H1 (cell line): ENCODE measurements at regions not wholly inside any gene's neighbourhood (a gene's known extent, or its start where the extent isn't known, plus 50 kb on each side); places are given as distances from the start of the nearest gene placed in this dataset.

Experiments
- CTCF ChIA-PET: fragments of 300-600 bp; sonication (Branson Sonifier 250); formaldehyde crosslinking; loops from one replicate; lab custom pipeline; 2021; ENCODE audit not compliant: partially characterized antibody; lab: Charles Lee
- POLR2A ChIA-PET: fragments of 300-600 bp; sonication (Branson Sonifier 250); formaldehyde crosslinking; loops from one replicate; lab custom pipeline; 2021; ENCODE audit warnings: inconsistent platforms; ENCODE audit not compliant: partially characterized antibody; lab: Charles Lee
- DNase-seq, 2 experiments: peaks; one replicate each; pipeline versions ENCODE4 v3.0.0 to v3.0.0-alpha.2; 2010 to 2022; ENCODE audit warnings: low spot score in 2 of 2, low read depth in 1 of 2, mixed read lengths in 1 of 2
- FAIRE-seq: peaks from 2 replicates; lab custom pipeline; 2011; peaks lifted over from hg19 to GRCh38; lab: Jason Lieb, UNC
- H2AFZ ChIP-seq: 2 replicates; pipeline ENCODE4 v1.8.1; 2012; ENCODE audit warnings: low read length, inconsistent platforms
- H2AK5ac ChIP-seq: 2 replicates; pipeline ENCODE4 v1.6.1; 2013; ENCODE audit warnings: low read depth, low read length
- H2BK120ac ChIP-seq: replicated peaks from 2 replicates; pipeline ENCODE3; 2013; ENCODE audit warnings: low read depth, low read length, inconsistent platforms
- H2BK12ac ChIP-seq: 2 replicates; pipeline ENCODE4 v1.6.1; 2013; ENCODE audit warnings: low read depth, low read length
- H2BK15ac ChIP-seq: 2 replicates; pipeline ENCODE4 v1.6.1; 2013; ENCODE audit warnings: low read length
- H2BK20ac ChIP-seq: 2 replicates; pipeline ENCODE4 v1.6.1; 2013; ENCODE audit warnings: low read length
- H2BK5ac ChIP-seq: 2 replicates; pipeline ENCODE4 v1.6.1; 2013; ENCODE audit warnings: low read depth, low read length
- H3K14ac ChIP-seq: 2 replicates; pipeline ENCODE4 v1.6.1; 2013; ENCODE audit warnings: inconsistent platforms; ENCODE audit not compliant: insufficient read length
- H3K18ac ChIP-seq: 2 replicates; pipeline ENCODE4 v1.6.1; 2013; ENCODE audit warnings: low read length; ENCODE audit errors: extremely low read depth
- H3K23ac ChIP-seq: 2 replicates; pipeline ENCODE4 v1.6.1; 2013; ENCODE audit warnings: inconsistent platforms; ENCODE audit not compliant: insufficient read length
- H3K23me2 ChIP-seq: 2 replicates; pipeline ENCODE4 v1.6.1; 2013; ENCODE audit warnings: low read depth, low read length
- H3K27ac ChIP-seq: 2 replicates; pipeline ENCODE4 v1.6.1; 2011; ENCODE audit warnings: low read depth, low read length, inconsistent platforms
- H3K27me3 ChIP-seq, 4 experiments: replicated peaks in 1 of 4; 1 replicate in 1 of 4; 2 replicates in 3 of 4; pipeline versions ENCODE4 v1.6.1 to v1.8.1; 2011 to 2013; ENCODE audit warnings: low read length in 3 of 4, mild to moderate bottlenecking in 3 of 4, inconsistent platforms in 2 of 4, mixed read lengths in 2 of 4, moderate library complexity in 1 of 4; ENCODE audit not compliant: control insufficient read depth in 3 of 4, insufficient read depth in 3 of 4; ENCODE audit errors: extremely low read depth in 1 of 4
- H3K36me3 ChIP-seq, 4 experiments: 2 replicates each; pipeline versions ENCODE4 v1.6.1 to v1.8.1; 2011 to 2013; ENCODE audit warnings: mild to moderate bottlenecking in 4 of 4, low read length in 3 of 4, moderate library complexity in 2 of 4, control low read depth in 1 of 4, inconsistent platforms in 1 of 4; ENCODE audit not compliant: insufficient read depth in 4 of 4, control insufficient read depth in 2 of 4
- H3K4ac ChIP-seq: replicated peaks from 2 replicates; pipeline ENCODE3; 2013; ENCODE audit warnings: low read length, low read depth, mixed read lengths, inconsistent platforms; ENCODE audit not compliant: insufficient read length
- H3K4me1 ChIP-seq, 4 experiments: replicated peaks in 1 of 4; 1 replicate in 1 of 4; 2 replicates in 3 of 4; pipeline versions ENCODE4 v1.6.1 to v1.8.1; 2011 to 2013; ENCODE audit warnings: low read length in 3 of 4, inconsistent platforms in 2 of 4, mixed read lengths in 1 of 4; ENCODE audit not compliant: insufficient read depth in 4 of 4, control insufficient read depth in 3 of 4
- H3K4me2 ChIP-seq, 2 experiments: 2 replicates each; pipeline versions ENCODE4 v1.6.1 to v1.8.1; 2011 to 2013; ENCODE audit warnings: low read depth in 2 of 2, low read length in 2 of 2, control low read depth in 1 of 2, inconsistent platforms in 1 of 2, mild to moderate bottlenecking in 1 of 2; ENCODE audit not compliant: insufficient read depth in 1 of 2
- H3K4me3 ChIP-seq, 4 experiments: fragments of 200-600, 300-600 bp in 1 of 4; sonication (generic), shearing (Covaris generic), sonication (Bioruptor Twin) in 1 of 4; 2 replicates each; pipeline versions ENCODE4 v1.5.1 to v1.8.1; 2011 to 2016; ENCODE audit warnings: low read length in 4 of 4, low read depth in 3 of 4, control low read depth in 2 of 4, inconsistent platforms in 2 of 4, mild to moderate bottlenecking in 2 of 4, mixed read lengths in 1 of 4, moderate library complexity in 1 of 4; ENCODE audit not compliant: insufficient read depth in 2 of 4; ENCODE audit errors: extremely low read depth in 1 of 4
- H3K56ac ChIP-seq: replicated peaks from 2 replicates; pipeline ENCODE3; 2013; ENCODE audit warnings: low read depth, mild to moderate bottlenecking, mixed read lengths, low read length, inconsistent platforms; ENCODE audit not compliant: insufficient read length
- H3K79me1 ChIP-seq: 2 replicates; pipeline ENCODE4 v1.6.1; 2013; ENCODE audit warnings: low read depth, low read length, control low read depth
- H3K79me2 ChIP-seq, 2 experiments: 2 replicates each; pipeline versions ENCODE4 v1.6.1 to v1.8.1; 2012 to 2013; ENCODE audit warnings: low read length in 2 of 2, mild to moderate bottlenecking in 2 of 2, inconsistent platforms in 1 of 2; ENCODE audit not compliant: insufficient read depth in 2 of 2, control insufficient read depth in 1 of 2
- H3K9ac ChIP-seq, 4 experiments: replicated peaks in 1 of 4; 1 replicate in 1 of 4; 2 replicates in 3 of 4; pipeline versions ENCODE4 v1.6.1 to v1.8.1; 2011 to 2013; ENCODE audit warnings: low read depth in 3 of 4, low read length in 3 of 4, control low read depth in 2 of 4, mild to moderate bottlenecking in 2 of 4, moderate library complexity in 2 of 4, inconsistent platforms in 1 of 4; ENCODE audit errors: extremely low read depth in 1 of 4
- H3K9me3 ChIP-seq, 2 experiments: 2 replicates each; pipeline versions ENCODE4 v1.6.1 to v1.8.1; 2012 to 2013; ENCODE audit warnings: mild to moderate bottlenecking in 2 of 2, moderate library complexity in 2 of 2, control low read depth in 1 of 2, inconsistent platforms in 1 of 2, low read depth in 1 of 2, low read length in 1 of 2, mixed read lengths in 1 of 2; ENCODE audit not compliant: insufficient read depth in 2 of 2
- H4K20me1 ChIP-seq, 2 experiments: replicated peaks in 1 of 2; 2 replicates each; pipeline versions ENCODE3 to v1.8.1; 2011 to 2013; ENCODE audit warnings: inconsistent platforms in 2 of 2, low read length in 2 of 2, mild to moderate bottlenecking in 1 of 2; ENCODE audit not compliant: insufficient read depth in 2 of 2, control insufficient read depth in 1 of 2
- H4K5ac ChIP-seq: 2 replicates; pipeline ENCODE4 v1.6.1; 2013; ENCODE audit warnings: low read length, low read depth, mixed read lengths, inconsistent platforms; ENCODE audit not compliant: insufficient read length
- H4K8ac ChIP-seq: 2 replicates; pipeline ENCODE4 v1.8.0; 2013; ENCODE audit warnings: mild to moderate bottlenecking, moderate library complexity, low read length, inconsistent platforms; ENCODE audit not compliant: insufficient read depth; ENCODE audit errors: extremely low read depth
- H4K91ac ChIP-seq: replicated peaks from 2 replicates; pipeline ENCODE3; 2013; ENCODE audit warnings: low read length, mixed read lengths, inconsistent platforms; ENCODE audit not compliant: insufficient read length
- BACH1 ChIP-seq: IDR thresholded peaks from 2 replicates; pipeline ENCODE4 v1.6.1; 2012; ENCODE audit warnings: low read length, improper control_type of control experiment
- CHD1 ChIP-seq: IDR thresholded peaks from 2 replicates; pipeline ENCODE4 v1.6.1; 2012; ENCODE audit warnings: low read depth, low read length, improper control_type of control experiment
- CHD2 ChIP-seq: IDR thresholded peaks from 2 replicates; pipeline ENCODE4 v1.6.1; 2012; ENCODE audit warnings: low read length, improper control_type of control experiment
- CTBP2 ChIP-seq: IDR thresholded peaks from 2 replicates; pipeline ENCODE4 v1.7.0; 2011; ENCODE audit warnings: borderline replicate concordance, mild to moderate bottlenecking, moderate library complexity, mixed read lengths, low read length; ENCODE audit not compliant: insufficient read depth, insufficient read length
- MAFK ChIP-seq: IDR thresholded peaks from 2 replicates; pipeline ENCODE4 v1.6.1; 2012; ENCODE audit warnings: low read depth, mild to moderate bottlenecking, improper control_type of control experiment, low read length
- POU5F1 ChIP-seq: IDR thresholded peaks from 2 replicates; pipeline ENCODE4 v1.6.1; 2011; ENCODE audit warnings: low read depth, mild to moderate bottlenecking, low read length, moderate library complexity
- RNF2 ChIP-seq: fragments of 200-900, 300-1000 bp; sonication (generic); IDR thresholded peaks from 2 replicates; pipeline ENCODE4 v1.7.1; 2016; ENCODE audit warnings: borderline replicate concordance, low read depth, mild to moderate bottlenecking, antibody characterized with exemption, low read length; ENCODE audit not compliant: poor library complexity, severe bottlenecking; ENCODE audit errors: missing control alignments
- SP2 ChIP-seq: IDR thresholded peaks from 2 replicates; pipeline ENCODE4 v1.6.1; 2012; ENCODE audit warnings: mild to moderate bottlenecking, low read length, inconsistent platforms
- TAF1 ChIP-seq: IDR thresholded peaks from 2 replicates; pipeline ENCODE4 v1.6.1; 2011; ENCODE audit warnings: mild to moderate bottlenecking, low read depth, low read length
- WGBS, 2 experiments: shearing (Covaris generic) in 1 of 2; methylation state at CpG; one replicate each; pipeline versions ENCODE4 v1.1.6 to v1.1.7; 2013 to 2015; ENCODE audit warnings: low lambda C conversion rate in 2 of 2, mixed read lengths in 2 of 2, inconsistent platforms in 1 of 2, low coverage in 1 of 2, missing lambda C conversion rate in 1 of 2; ENCODE audit not compliant: insufficient replicate concordance in 2 of 2, insufficient coverage in 1 of 2, insufficient read length in 1 of 2; ENCODE audit errors: extremely low coverage in 1 of 2, missing lambda C conversion rate in 1 of 2; 5-methylcytosine and 5-hydroxymethylcytosine counted together
- TF ChIP-seq, protein P1 (sequence below): IDR thresholded peaks from 2 replicates; pipeline ENCODE4 v1.6.1; 2012; ENCODE audit warnings: low read length, inconsistent platforms

DNA sequence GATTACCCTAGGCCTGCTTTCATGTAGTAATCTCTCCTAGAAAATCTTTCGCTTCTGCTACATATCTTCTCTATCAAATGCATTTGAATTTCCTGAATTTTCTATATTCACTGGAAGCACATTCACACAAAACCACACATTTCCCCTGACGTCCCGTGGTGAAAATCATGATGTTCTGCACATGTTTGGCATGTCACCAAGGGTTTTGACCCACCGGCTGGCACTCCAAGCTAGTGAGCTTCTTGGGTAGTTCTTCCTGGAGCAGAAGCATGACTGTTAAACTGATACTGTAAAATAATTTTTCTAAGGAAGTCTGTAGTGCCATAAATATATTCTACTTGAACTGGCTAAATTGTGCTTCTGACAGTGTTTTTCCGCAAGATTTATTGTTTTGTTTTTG is 510.1 kb upstream of the SLC8A1 start:
- DNase-seq, result no peak
- H3K56ac ChIP-seq, result no peak overlapping the region
- H4K5ac ChIP-seq, result no peak overlapping the region
- no peak overlapping the region for H3K4me3 ChIP-seq
- no peaks in the 10 kb centered on the region for H3K4me1 ChIP-seq
- no peak overlapping the region for H3K18ac ChIP-seq
- H3K27me3 ChIP-seq, result no peaks in the 10 kb centered on the region
- FAIRE-seq, result no peak
- no peak overlapping the region for H2AFZ ChIP-seq
- no peak overlapping the region for H2BK20ac ChIP-seq
- H2AK5ac ChIP-seq, result no peak overlapping the region
- WGBS, 2 experiments, result 96% methylated on average over 5 of the region's 5 CpGs; no CpG with 5 or more reads in 1 of the 2 experiments
- no peak overlapping the region for H4K91ac ChIP-seq
- H3K9ac ChIP-seq, result no peak overlapping the region
- no peak overlapping the region for H2BK5ac ChIP-seq
- no peak overlapping the region for H3K27ac ChIP-seq
- no peaks in the 10 kb centered on the region for H3K9me3 ChIP-seq
- no peak overlapping the region for H3K4me2 ChIP-seq
- POLR2A ChIA-PET, result no interaction called here
- no peak overlapping the region for H4K8ac ChIP-seq
- CTCF ChIA-PET, result interaction anchor here (0.5 kb wide), 1 partner anchor 503 kb away, joined by 3 read pairs; no protein-coding TSS in a partner anchor
- no peak overlapping the region for H3K23ac ChIP-seq
- H3K4ac ChIP-seq, result no peak overlapping the region
- H3K14ac ChIP-seq, result no peak overlapping the region
- no peaks in the 10 kb centered on the region for H3K23me2 ChIP-seq
- H3K79me1 ChIP-seq, result no peaks in the 10 kb centered on the region
- H2BK15ac ChIP-seq, result no peak overlapping the region
- no peak overlapping the region for H2BK120ac ChIP-seq
- no peaks in the 10 kb centered on the region for H4K20me1 ChIP-seq
- no peaks in the 10 kb centered on the region; a peak in 1 of 8 replicates for H3K36me3 ChIP-seq
- H3K79me2 ChIP-seq, result no peaks in the 10 kb centered on the region
- H2BK12ac ChIP-seq, result no peak overlapping the region
- no peak for TF ChIP-seq TAF1
- no peak for TF ChIP-seq POU5F1
- no peak for TF ChIP-seq BACH1
- no peak for TF ChIP-seq MAFK
- TF ChIP-seq RNF2, result no peak
- TF ChIP-seq CHD2, result no peak
- no peak for TF ChIP-seq SP2
- TF ChIP-seq, protein P1, sequence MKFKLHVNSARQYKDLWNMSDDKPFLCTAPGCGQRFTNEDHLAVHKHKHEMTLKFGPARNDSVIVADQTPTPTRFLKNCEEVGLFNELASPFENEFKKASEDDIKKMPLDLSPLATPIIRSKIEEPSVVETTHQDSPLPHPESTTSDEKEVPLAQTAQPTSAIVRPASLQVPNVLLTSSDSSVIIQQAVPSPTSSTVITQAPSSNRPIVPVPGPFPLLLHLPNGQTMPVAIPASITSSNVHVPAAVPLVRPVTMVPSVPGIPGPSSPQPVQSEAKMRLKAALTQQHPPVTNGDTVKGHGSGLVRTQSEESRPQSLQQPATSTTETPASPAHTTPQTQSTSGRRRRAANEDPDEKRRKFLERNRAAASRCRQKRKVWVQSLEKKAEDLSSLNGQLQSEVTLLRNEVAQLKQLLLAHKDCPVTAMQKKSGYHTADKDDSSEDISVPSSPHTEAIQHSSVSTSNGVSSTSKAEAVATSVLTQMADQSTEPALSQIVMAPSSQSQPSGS, result no peak
- TF ChIP-seq CTBP2, result no peak
- no peak for TF ChIP-seq CHD1
